GM13976 (cell line): ENCODE measurements at regions not wholly inside any gene's neighbourhood (a gene's known extent, or its start where the extent isn't known, plus 50 kb on each side); places are given as distances from the start of the nearest gene placed in this dataset.

ENCODE experiments used
- DNase-seq: peaks from one replicate; pipeline ENCODE4 v3.0.0; 2012; ENCODE audit warnings: low spot score
- CTCF ChIP-seq: IDR thresholded peaks from 2 replicates; pipeline ENCODE4 v1.5.1; 2012; ENCODE audit warnings: borderline replicate concordance, mild to moderate bottlenecking; ENCODE audit not compliant: insufficient read depth; ENCODE audit errors: extremely low read depth, missing control alignments, control extremely low read depth
- in situ Hi-C: fragments of 300-500 bp; cut with MboI; formaldehyde crosslinking; loops from one replicate; pipeline ENCODE4 v1.12.0; 2022; ENCODE audit warnings: low sequenced_read_pairs, mixed read lengths, inconsistent platforms; ENCODE audit not compliant: unreplicated experiment

- TF ChIP-seq CTCF = no peak
- in situ Hi-C loops = no loop called here
- DNase-seq = no peak
Measured at GRCh38 chr14:86373886-86374285, 843.9 kb downstream of the FLRT2 start.

- in situ Hi-C loops = no loop called here
- no peak for DNase-seq
- no peak for TF ChIP-seq CTCF
Measured at GRCh38 chr14:86372402-86372801, 842.5 kb downstream of the FLRT2 start.

- no peak for TF ChIP-seq CTCF
- in situ Hi-C loops = no loop called here
- DNase-seq = no peak
Measured at GRCh38 chr14:86364634-86365033, 834.7 kb downstream of the FLRT2 start.

- TF ChIP-seq CTCF = no peak
- DNase-seq = no peak
- in situ Hi-C loops = no loop called here
Measured at GRCh38 chr14:86363576-86363975, 833.6 kb downstream of the FLRT2 start.

GRCh38 chr14:86363047-86363446 is 833.1 kb downstream of the FLRT2 start:
- in situ Hi-C loops = no loop called here
- no peak for TF ChIP-seq CTCF
- no peak for DNase-seq

- DNase-seq = no peak
- TF ChIP-seq CTCF = no peak
- in situ Hi-C loops = no loop called here
Measured at GRCh38 chr14:86357876-86358275, 827.9 kb downstream of the FLRT2 start.

GRCh38 chr14:86357119-86357518 is 827.2 kb downstream of the FLRT2 start:
- in situ Hi-C loops = no loop called here
- TF ChIP-seq CTCF = no peak
- no peak for DNase-seq
